ENCODE measurements at regions not wholly inside any gene's neighbourhood (a gene's known extent, or its start where the extent isn't known, plus 50 kb on each side); places are given as distances from the start of the nearest gene placed in this dataset.

- ATAC-seq: no peak
- no peak overlapping the region for H3K27ac ChIP-seq
- no peak for DNase-seq (ENCODE audit: low read depth in 1 of 2, low spot score in 1 of 2)
- WGBS (ENCODE audit: missing lambda C conversion rate): 22% methylated on average over 6 of the region's 6 CpGs
- CTCF ChIA-PET: interaction anchor here (0.8 kb wide), 1 partner anchor 180 kb away, joined by 3 read pairs; no protein-coding TSS in a partner anchor
- TF ChIP-seq ZC3H11A (IDR thresholded peaks at IDR 0.05) (no peak), GATA3 (IDR thresholded peaks at IDR 0.05; ENCODE audit: borderline replicate concordance) (no peak), NR3C1 (IDR thresholded peaks at IDR 0.05) (no peak), CTCF (IDR thresholded peaks at IDR 0.05) (no peak), MAX (IDR thresholded peaks at IDR 0.05) (no peak), HOXB5 (CRISPR knock-in tag; IDR thresholded peaks at IDR 0.05) (no peak), E2F6 (IDR thresholded peaks at IDR 0.05; ENCODE audit: borderline replicate concordance, low read depth) (no peak), KDM1A (IDR thresholded peaks at IDR 0.05; ENCODE audit: low read depth) (no peak), MYC (IDR thresholded peaks at IDR 0.05; ENCODE audit: borderline replicate concordance, low read length) (no peak), HDAC2 (IDR thresholded peaks at IDR 0.05) (no peak), POLR2AphosphoS2 (conservative IDR thresholded peaks at IDR 0.05; ENCODE audit: low read length) (no peak)
- H3K9me3 ChIP-seq: no peaks in the 10 kb centered on the region
- no peak overlapping the region for H3K4me2 ChIP-seq
- FAIRE-seq: no peak
- no peaks in the 10 kb centered on the region for H3K4me1 ChIP-seq
- POLR2A ChIA-PET: no interaction called here
- H3K4me3 ChIP-seq: no peak overlapping the region
Observed at GRCh38 chr12:77229640-77230442, 164.5 kb upstream of the E2F7 start.

GRCh38 chr12:77228376-77228775 is 163.0 kb upstream of the E2F7 start:
- 13% methylated on average over 1 of the region's 1 CpG for WGBS (ENCODE audit: missing lambda C conversion rate)
- ChIA-PET CTCF (no interaction called here), POLR2A (no interaction called here)

GRCh38 chr12:77226368-77226767 is 161.0 kb upstream of the E2F7 start:
- ATAC-seq: no peak
- TF ChIP-seq E2F6 (IDR thresholded peaks at IDR 0.05; ENCODE audit: borderline replicate concordance, low read depth) (no peak), ZC3H11A (IDR thresholded peaks at IDR 0.05) (no peak), MAX (IDR thresholded peaks at IDR 0.05) (no peak), HMGXB4 (CRISPR knock-in tag; IDR thresholded peaks at IDR 0.05; ENCODE audit: borderline replicate concordance) (no peak), TP53 (CRISPR knock-in tag; IDR thresholded peaks at IDR 0.05) (no peak), MAZ (IDR thresholded peaks at IDR 0.05; ENCODE audit: borderline replicate concordance, low read depth, low read length) (no peak)
- Histone ChIP-seq H3K4me3 (no peak overlapping the region), H3K4me1 (no peaks in the 10 kb centered on the region), H3K27ac (no peak overlapping the region), H3K4me2 (no peak overlapping the region), H3K9me3 (no peaks in the 10 kb centered on the region)
- ChIA-PET CTCF (no interaction called here), POLR2A (no interaction called here)
- WGBS (ENCODE audit: missing lambda C conversion rate): 32% methylated on average over 1 of the region's 1 CpG
- DNase-seq (ENCODE audit: low read depth in 1 of 2, low spot score in 1 of 2): no peak
- no peak for FAIRE-seq

More at GRCh38 chr12:77228376-77228775, 163.0 kb upstream of the E2F7 start:
- H3K4me2 ChIP-seq: no peak overlapping the region
- H3K4me3 ChIP-seq: no peak overlapping the region
- TF ChIP-seq FOSL2 (IDR thresholded peaks at IDR 0.05): no peak
- no peak for TF ChIP-seq FOSL2 (CRISPR knock-in tag; IDR thresholded peaks at IDR 0.05)
- no peak for TF ChIP-seq ELK1 (IDR thresholded peaks at IDR 0.05; ENCODE audit: low read depth, low read length)
- TF ChIP-seq FOXS1 (CRISPR knock-in tag; IDR thresholded peaks at IDR 0.05): no peak
- TF ChIP-seq TP53 (CRISPR knock-in tag; IDR thresholded peaks at IDR 0.05): no peak
- no peak for TF ChIP-seq RARB (CRISPR knock-in tag; IDR thresholded peaks at IDR 0.05)
- TF ChIP-seq JUNB (IDR thresholded peaks at IDR 0.05): no peak
- no peaks in the 10 kb centered on the region for H3K9me3 ChIP-seq
- ATAC-seq: no peak
- FAIRE-seq: no peak
- H3K27ac ChIP-seq: no peak overlapping the region
- no peak for DNase-seq (ENCODE audit: low read depth in 1 of 2, low spot score in 1 of 2)
- no peaks in the 10 kb centered on the region for H3K4me1 ChIP-seq

Data from A549 (cell line).